Stomach (tissue), 8 donors: ENCODE measurements at regions not wholly inside any gene's neighbourhood (a gene's known extent, or its start where the extent isn't known, plus 50 kb on each side); places are given as distances from the start of the nearest gene placed in this dataset.

ENCODE experiments used
- DNase-seq, 2 donors: peaks; one replicate each; pipeline versions ENCODE4 v3.0.0 to v3.0.0-alpha.2; 2013 to 2019
- H3K27ac ChIP-seq, 5 donors: fragments of 200-600 bp in 4 of 5; sonication (generic) in 4 of 5; one replicate each; pipeline ENCODE4 v1.5.1; 2013 to 2019; ENCODE audit warnings: mild to moderate bottlenecking in 1 of 5, moderate library complexity in 1 of 5
- H3K27me3 ChIP-seq, 3 donors: fragments of 200-600 bp; sonication (generic); one replicate each; pipeline ENCODE4 v1.5.1; 2017 to 2019; ENCODE audit warnings: mixed run types in 1 of 3
- H3K36me3 ChIP-seq, 4 donors: fragments of 200-600 bp; sonication (generic); 1 replicate in 3 of 4; 2 replicates in 1 of 4; pipeline ENCODE4 v1.5.1; 2016 to 2019
- H3K4me1 ChIP-seq, 4 donors: fragments of 200-600 bp; sonication (generic); one replicate each; pipeline ENCODE4 v1.5.1; 2016 to 2019
- H3K4me3 ChIP-seq, 4 donors: fragments of 200-600 bp; sonication (generic) in 3 of 4; one replicate each; pipeline ENCODE4 v1.5.1; 2016 to 2019; ENCODE audit warnings: mild to moderate bottlenecking in 1 of 4
- H3K9me3 ChIP-seq, 4 donors: fragments of 200-600 bp; sonication (generic); one replicate each; pipeline ENCODE4 v1.5.1; 2016 to 2019
- CTCF ChIP-seq, 7 experiments: fragments of 450-650 bp in 4 of 7; fragments of 200-600 bp in 3 of 7; sonication (generic) in 3 of 7; IDR thresholded peaks; one replicate each; pipeline ENCODE4 v1.5.1; 2016 to 2019; ENCODE audit warnings: antibody characterized with exemption in 7 of 7, control low read depth in 2 of 7, mild to moderate bottlenecking in 1 of 7
- EP300 ChIP-seq: sonication (generic); formaldehyde crosslinking; IDR thresholded peaks from one replicate; pipeline ENCODE4 v1.6.1; 2017; ENCODE audit warnings: antibody characterized with exemption
- POLR2A ChIP-seq, 4 donors: fragments of 450-650 bp; IDR thresholded peaks; one replicate each; pipeline ENCODE4 v1.6.1; 2016; ENCODE audit warnings: antibody characterized with exemption in 4 of 4, control low read depth in 2 of 4, mild to moderate bottlenecking in 1 of 4, moderate library complexity in 1 of 4
- POLR2AphosphoS5 ChIP-seq, 3 donors: sonication (generic); formaldehyde crosslinking; IDR thresholded peaks; one replicate each; pipeline ENCODE4 v1.6.1; 2016; ENCODE audit warnings: antibody characterized with exemption in 3 of 3
- WGBS, 5 donors: extraction: QIAGEN DNeasy Blood & Tissue Kit in 3 of 5; methylation state at CpG; one replicate each; pipeline versions ENCODE4 v1.1.5 to v1.1.7; 2013 to 2018; 5-methylcytosine and 5-hydroxymethylcytosine counted together
- intact Hi-C: fragments of 100-400 bp; cut with DNase I; formaldehyde crosslinking; loops from one replicate; pipeline ENCODE4 v1.15.1; 2023; ENCODE audit warnings: low total_unique reads
- donor health status: healthy with polysubstance abuse.
- donor health status: Bipolar disorder and iron deficiency.
- donor health status: healthy.

- Histone ChIP-seq H3K9me3 (no peaks in the 10 kb centered on the region), H3K27me3 (no peaks in the 10 kb centered on the region), H3K27ac (no peak overlapping the region), H3K4me3 (no peak overlapping the region), H3K4me1 (no peaks in the 10 kb centered on the region), H3K36me3 (no peaks in the 10 kb centered on the region)
- intact Hi-C loops = no loop called here
- 90 to 96% (median 92%) methylated on average over 2 of the region's 2 CpGs for WGBS, 5 donors
- DNase-seq = no peak
- TF ChIP-seq POLR2A (IDR thresholded peaks at IDR 0.05) (no peak), CTCF (IDR thresholded peaks at IDR 0.05) (no peak), EP300 (no peak), POLR2AphosphoS5 (IDR thresholded peaks at IDR 0.05) (no peak)
Measured at GRCh38 chr6:141580988-141581552, 551.7 kb upstream of the GJE1 start.

- Histone ChIP-seq H3K36me3 (no peaks in the 10 kb centered on the region), H3K27ac (no peak overlapping the region), H3K27me3 (no peaks in the 10 kb centered on the region), H3K9me3 (no peaks in the 10 kb centered on the region), H3K4me1 (no peaks in the 10 kb centered on the region), H3K4me3 (no peak overlapping the region)
- DNase-seq = no peak
- intact Hi-C loops = no loop called here
- TF ChIP-seq EP300 = no peak
- no peak for TF ChIP-seq CTCF (IDR thresholded peaks at IDR 0.05)
- no peak for TF ChIP-seq POLR2AphosphoS5 (IDR thresholded peaks at IDR 0.05)
- 92 to 96% (median 93%) methylated on average over 4 of the region's 4 CpGs for WGBS, 5 donors
Measured at GRCh38 chr6:141580131-141580530, 552.6 kb upstream of the GJE1 start.

- intact Hi-C loops = no loop called here
- no peaks in the 10 kb centered on the region for H3K4me1 ChIP-seq
- H3K27me3 ChIP-seq = no peaks in the 10 kb centered on the region
- H3K4me3 ChIP-seq = no peak overlapping the region
- no peaks in the 10 kb centered on the region for H3K9me3 ChIP-seq
- DNase-seq = no peak
- TF ChIP-seq POLR2A (IDR thresholded peaks at IDR 0.05) (no peak), CTCF (IDR thresholded peaks at IDR 0.05) (no peak), EP300 (no peak), POLR2AphosphoS5 (IDR thresholded peaks at IDR 0.05) (no peak)
- no peaks in the 10 kb centered on the region for H3K36me3 ChIP-seq
- H3K27ac ChIP-seq = no peak overlapping the region
Measured at GRCh38 chr6:141576751-141577150, 556.0 kb upstream of the GJE1 start.

DNA sequence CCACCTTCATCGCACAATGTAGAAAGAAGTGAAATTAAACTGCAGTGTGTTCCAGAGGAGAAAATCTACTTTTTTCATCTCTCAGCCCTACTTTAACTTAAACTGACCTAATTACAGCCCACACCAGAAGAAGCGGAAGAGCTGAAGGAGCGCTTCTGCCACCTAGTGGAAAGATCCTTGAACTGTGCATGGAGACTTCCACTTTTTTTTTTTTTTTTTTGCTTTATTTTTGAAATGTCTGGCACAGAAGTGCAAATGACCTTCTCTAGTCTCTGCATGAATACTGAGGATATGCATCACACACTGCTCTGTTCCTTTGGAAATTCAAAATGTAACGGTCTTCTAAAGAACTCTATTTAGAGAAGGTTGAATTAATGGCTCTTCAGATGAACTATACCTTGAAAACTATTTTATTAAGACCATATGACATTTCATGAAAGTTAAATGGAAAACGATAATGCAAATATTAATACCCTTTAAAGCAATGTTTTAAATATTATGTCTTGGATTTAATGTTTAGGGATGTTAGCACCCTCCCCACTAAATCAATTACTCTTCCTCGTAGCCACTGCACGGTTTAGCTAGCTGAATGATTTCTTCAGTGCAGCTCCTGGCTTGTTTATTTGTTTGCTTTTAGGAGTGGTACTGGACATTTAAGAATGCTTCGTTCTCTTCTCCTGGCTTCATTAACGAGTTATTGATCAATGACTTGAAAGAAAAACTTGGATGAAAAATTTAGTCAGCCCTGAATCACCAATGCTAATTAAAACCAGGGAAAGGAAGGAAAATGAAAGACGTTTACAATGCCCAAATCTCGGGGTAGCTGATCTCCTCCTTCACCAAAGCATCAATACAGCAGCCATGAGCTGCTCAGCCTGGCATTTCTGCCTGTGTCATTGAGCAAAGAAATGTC, 569.6 kb upstream of the GJE1 start:
- intact Hi-C loops = no loop called here
- WGBS, 5 donors = 15 to 28% (median 22%) methylated on average over 11 of the region's 11 CpGs
- H3K4me3 ChIP-seq = peak overlapping the region; percentile 2 to 41 (median 32)
- peaks cover 8 to 23% (median 20%) of the 10 kb centered on the region in 4 donors for H3K4me1 ChIP-seq
- DNase-seq = peak; percentile 53 to 95
- TF ChIP-seq POLR2AphosphoS5 (IDR thresholded peaks at IDR 0.05) = no peak
- TF ChIP-seq EP300 = no peak
- TF ChIP-seq CTCF (IDR thresholded peaks at IDR 0.05) = peak in 5 of 7 experiments; percentile 70 to 84 (median 79)
- no peaks in the 10 kb centered on the region for H3K9me3 ChIP-seq
- H3K27me3 ChIP-seq = no peaks in the 10 kb centered on the region
- H3K27ac ChIP-seq = peak overlapping the region in 4 of 5 donors; percentile 22 to 63 (median 54)
- no peaks in the 10 kb centered on the region for H3K36me3 ChIP-seq
